ENCODE measurements at regions not wholly inside any gene's neighbourhood (a gene's known extent, or its start where the extent isn't known, plus 50 kb on each side); places are given as distances from the start of the nearest gene placed in this dataset.

GRCh38 chr12:116455540-116456329, 103.4 kb upstream of the MAP1LC3B2 start:
- peak overlapping the region; percentile 4 to 52 for H3K9ac ChIP-seq (ENCODE audit: low read depth in 1 of 2, low read length in 2 of 2)

GRCh38 chr12:116456330-116457082, 102.7 kb upstream of the MAP1LC3B2 start:
- H3K9me3 ChIP-seq (ENCODE audit: control insufficient read depth in 2 of 2, low read length in 2 of 2): no peaks in the 10 kb centered on the region
- peak overlapping the region; percentile 4 to 18 for H3K9ac ChIP-seq (ENCODE audit: low read depth in 1 of 2, low read length in 2 of 2)
- H3K4me1 ChIP-seq (ENCODE audit: control insufficient read depth in 2 of 2, insufficient read depth in 2 of 2, low read length in 2 of 2): peaks cover 12 to 18% of the 10 kb centered on the region in 2 donors
- no peaks in the 10 kb centered on the region for H3K27me3 ChIP-seq (ENCODE audit: control insufficient read depth in 2 of 2, insufficient read depth in 2 of 2, low read length in 2 of 2)
- peak overlapping the region; percentile 76 to 80 for H3K27ac ChIP-seq (ENCODE audit: low read depth in 2 of 2, low read length in 2 of 2)
- no peaks in the 10 kb centered on the region for H3K36me3 ChIP-seq (ENCODE audit: control insufficient read depth in 2 of 2, insufficient read depth in 2 of 2, low read length in 2 of 2)
- no peak overlapping the region for H3K4me3 ChIP-seq (ENCODE audit: low read length in 2 of 2)

More at GRCh38 chr12:116455540-116456329, 103.4 kb upstream of the MAP1LC3B2 start:
- no peaks in the 10 kb centered on the region for H3K27me3 ChIP-seq (ENCODE audit: control insufficient read depth in 2 of 2, insufficient read depth in 2 of 2, low read length in 2 of 2)
- peaks cover 12 to 18% of the 10 kb centered on the region in 2 donors for H3K4me1 ChIP-seq (ENCODE audit: control insufficient read depth in 2 of 2, insufficient read depth in 2 of 2, low read length in 2 of 2)
- no peaks in the 10 kb centered on the region for H3K9me3 ChIP-seq (ENCODE audit: control insufficient read depth in 2 of 2, low read length in 2 of 2)
- no peaks in the 10 kb centered on the region for H3K36me3 ChIP-seq (ENCODE audit: control insufficient read depth in 2 of 2, insufficient read depth in 2 of 2, low read length in 2 of 2)
- no peak overlapping the region for H3K4me3 ChIP-seq (ENCODE audit: low read length in 2 of 2)
- peak overlapping the region; percentile 76 to 80 for H3K27ac ChIP-seq (ENCODE audit: low read depth in 2 of 2, low read length in 2 of 2)

GRCh38 chr12:116458492-116458891, 100.7 kb upstream of the MAP1LC3B2 start:
- no peak overlapping the region for H3K27ac ChIP-seq (ENCODE audit: low read depth in 2 of 2, low read length in 2 of 2)
- no peak overlapping the region for H3K9ac ChIP-seq (ENCODE audit: low read depth in 1 of 2, low read length in 2 of 2)
- H3K36me3 ChIP-seq (ENCODE audit: control insufficient read depth in 2 of 2, insufficient read depth in 2 of 2, low read length in 2 of 2): no peaks in the 10 kb centered on the region
- H3K4me3 ChIP-seq (ENCODE audit: low read length in 2 of 2): no peak overlapping the region
- no peaks in the 10 kb centered on the region for H3K27me3 ChIP-seq (ENCODE audit: control insufficient read depth in 2 of 2, insufficient read depth in 2 of 2, low read length in 2 of 2)
- H3K9me3 ChIP-seq (ENCODE audit: control insufficient read depth in 2 of 2, low read length in 2 of 2): no peaks in the 10 kb centered on the region
- H3K4me1 ChIP-seq (ENCODE audit: control insufficient read depth in 2 of 2, insufficient read depth in 2 of 2, low read length in 2 of 2): peaks cover 12 to 18% of the 10 kb centered on the region in 2 donors

GRCh38 chr12:116459011-116459875, 99.9 kb upstream of the MAP1LC3B2 start:
- Histone ChIP-seq H3K27me3 (ENCODE audit: control insufficient read depth in 2 of 2, insufficient read depth in 2 of 2, low read length in 2 of 2) (no peaks in the 10 kb centered on the region), H3K9ac (ENCODE audit: low read depth in 1 of 2, low read length in 2 of 2) (no peak overlapping the region), H3K9me3 (ENCODE audit: control insufficient read depth in 2 of 2, low read length in 2 of 2) (no peaks in the 10 kb centered on the region), H3K4me1 (ENCODE audit: control insufficient read depth in 2 of 2, insufficient read depth in 2 of 2, low read length in 2 of 2) (peaks cover 12 to 18% of the 10 kb centered on the region in 2 donors), H3K4me3 (ENCODE audit: low read length in 2 of 2) (no peak overlapping the region), H3K36me3 (ENCODE audit: control insufficient read depth in 2 of 2, insufficient read depth in 2 of 2, low read length in 2 of 2) (no peaks in the 10 kb centered on the region), H3K27ac (ENCODE audit: low read depth in 2 of 2, low read length in 2 of 2) (no peak overlapping the region)

GRCh38 chr12:116459916-116460663, 99.1 kb upstream of the MAP1LC3B2 start:
- no peaks in the 10 kb centered on the region for H3K27me3 ChIP-seq (ENCODE audit: control insufficient read depth in 2 of 2, insufficient read depth in 2 of 2, low read length in 2 of 2)
- no peak overlapping the region for H3K4me3 ChIP-seq (ENCODE audit: low read length in 2 of 2)
- H3K9me3 ChIP-seq (ENCODE audit: control insufficient read depth in 2 of 2, low read length in 2 of 2): no peaks in the 10 kb centered on the region
- H3K9ac ChIP-seq (ENCODE audit: low read depth in 1 of 2, low read length in 2 of 2): no peak overlapping the region
- no peak overlapping the region for H3K27ac ChIP-seq (ENCODE audit: low read depth in 2 of 2, low read length in 2 of 2)
- H3K4me1 ChIP-seq (ENCODE audit: control insufficient read depth in 2 of 2, insufficient read depth in 2 of 2, low read length in 2 of 2): peaks cover 7 to 12% of the 10 kb centered on the region in 2 donors
- no peaks in the 10 kb centered on the region for H3K36me3 ChIP-seq (ENCODE audit: control insufficient read depth in 2 of 2, insufficient read depth in 2 of 2, low read length in 2 of 2)

- Histone ChIP-seq H3K4me1 (ENCODE audit: control insufficient read depth in 2 of 2, insufficient read depth in 2 of 2, low read length in 2 of 2) (peaks cover 4 to 6% of the 10 kb centered on the region in 2 donors), H3K4me3 (ENCODE audit: low read length in 2 of 2) (no peak overlapping the region), H3K27ac (ENCODE audit: low read depth in 2 of 2, low read length in 2 of 2) (no peak overlapping the region), H3K9ac (ENCODE audit: low read depth in 1 of 2, low read length in 2 of 2) (no peak overlapping the region), H3K9me3 (ENCODE audit: control insufficient read depth in 2 of 2, low read length in 2 of 2) (no peaks in the 10 kb centered on the region), H3K27me3 (ENCODE audit: control insufficient read depth in 2 of 2, insufficient read depth in 2 of 2, low read length in 2 of 2) (no peaks in the 10 kb centered on the region), H3K36me3 (ENCODE audit: control insufficient read depth in 2 of 2, insufficient read depth in 2 of 2, low read length in 2 of 2) (no peaks in the 10 kb centered on the region)
These were observed 98.1 kb upstream of the MAP1LC3B2 start for GRCh38 chr12:116461060-116461459.

GRCh38 chr12:116463366-116463765, 95.8 kb upstream of the MAP1LC3B2 start:
- H3K9ac ChIP-seq (ENCODE audit: low read depth in 1 of 2, low read length in 2 of 2): no peak overlapping the region

GRCh38 chr12:116465407-116465806, 93.8 kb upstream of the MAP1LC3B2 start:
- Histone ChIP-seq H3K9me3 (ENCODE audit: control insufficient read depth in 2 of 2, low read length in 2 of 2) (no peaks in the 10 kb centered on the region), H3K27ac (ENCODE audit: low read depth in 2 of 2, low read length in 2 of 2) (no peak overlapping the region), H3K4me3 (ENCODE audit: low read length in 2 of 2) (no peak overlapping the region), H3K27me3 (ENCODE audit: control insufficient read depth in 2 of 2, insufficient read depth in 2 of 2, low read length in 2 of 2) (no peaks in the 10 kb centered on the region), H3K36me3 (ENCODE audit: control insufficient read depth in 2 of 2, insufficient read depth in 2 of 2, low read length in 2 of 2) (no peaks in the 10 kb centered on the region), H3K4me1 (ENCODE audit: control insufficient read depth in 2 of 2, insufficient read depth in 2 of 2, low read length in 2 of 2) (no peaks in the 10 kb centered on the region), H3K9ac (ENCODE audit: low read depth in 1 of 2, low read length in 2 of 2) (no peak overlapping the region)

More at GRCh38 chr12:116463366-116463765, 95.8 kb upstream of the MAP1LC3B2 start:
- no peaks in the 10 kb centered on the region for H3K27me3 ChIP-seq (ENCODE audit: control insufficient read depth in 2 of 2, insufficient read depth in 2 of 2, low read length in 2 of 2)
- no peaks in the 10 kb centered on the region for H3K36me3 ChIP-seq (ENCODE audit: control insufficient read depth in 2 of 2, insufficient read depth in 2 of 2, low read length in 2 of 2)
- H3K27ac ChIP-seq (ENCODE audit: low read depth in 2 of 2, low read length in 2 of 2): no peak overlapping the region
- no peak overlapping the region for H3K4me3 ChIP-seq (ENCODE audit: low read length in 2 of 2)
- no peaks in the 10 kb centered on the region for H3K4me1 ChIP-seq (ENCODE audit: control insufficient read depth in 2 of 2, insufficient read depth in 2 of 2, low read length in 2 of 2)
- no peaks in the 10 kb centered on the region for H3K9me3 ChIP-seq (ENCODE audit: control insufficient read depth in 2 of 2, low read length in 2 of 2)

- Histone ChIP-seq H3K27me3 (ENCODE audit: control insufficient read depth in 2 of 2, insufficient read depth in 2 of 2, low read length in 2 of 2) (no peaks in the 10 kb centered on the region), H3K36me3 (ENCODE audit: control insufficient read depth in 2 of 2, insufficient read depth in 2 of 2, low read length in 2 of 2) (no peaks in the 10 kb centered on the region), H3K9me3 (ENCODE audit: control insufficient read depth in 2 of 2, low read length in 2 of 2) (no peaks in the 10 kb centered on the region), H3K27ac (ENCODE audit: low read depth in 2 of 2, low read length in 2 of 2) (no peak overlapping the region), H3K4me3 (ENCODE audit: low read length in 2 of 2) (no peak overlapping the region), H3K4me1 (ENCODE audit: control insufficient read depth in 2 of 2, insufficient read depth in 2 of 2, low read length in 2 of 2) (no peaks in the 10 kb centered on the region), H3K9ac (ENCODE audit: low read depth in 1 of 2, low read length in 2 of 2) (no peak overlapping the region)
These were observed 93.3 kb upstream of the MAP1LC3B2 start for GRCh38 chr12:116465856-116466255.
